GM23338 (cell line): ENCODE measurements at regions not wholly inside any gene's neighbourhood (a gene's known extent, or its start where the extent isn't known, plus 50 kb on each side); places are given as distances from the start of the nearest gene placed in this dataset.

ENCODE experiments used
- ATAC-seq: fragments of 200-7000 bp; cut with Tn5 transposase; 3 replicates; pipeline ENCODE4 v1.9.1; 2020
- DNase-seq: peaks from one replicate; pipeline ENCODE4 v3.0.0-alpha.2; 2015; ENCODE audit warnings: low spot score
- H2AFZ ChIP-seq: fragments of 200-600 bp; sonication (generic); 2 replicates; pipeline ENCODE4 v1.8.0; 2016; ENCODE audit warnings: antibody characterized with exemption, mild to moderate bottlenecking, moderate library complexity
- H3F3A ChIP-seq: fragments of 200-600 bp; sonication (generic); replicated peaks from 2 replicates; pipeline ENCODE4 v1.8.0; 2017; ENCODE audit warnings: antibody characterized with exemption, mixed run types, low read depth
- H3K27ac ChIP-seq: fragments of 200-600 bp; sonication (generic); 2 replicates; pipeline ENCODE4 v1.6.1; 2016; ENCODE audit warnings: low read depth
- H3K27me3 ChIP-seq: fragments of 200-600 bp; sonication (generic); 2 replicates; pipeline ENCODE4 v1.8.0; 2016; ENCODE audit warnings: mild to moderate bottlenecking, mixed run types, moderate library complexity; ENCODE audit not compliant: insufficient read depth
- H3K36me3 ChIP-seq: fragments of 200-600 bp; sonication (generic); 2 replicates; pipeline ENCODE4 v1.8.0; 2016; ENCODE audit warnings: mild to moderate bottlenecking; ENCODE audit not compliant: insufficient read depth
- H3K4me1 ChIP-seq: fragments of 200-600 bp; sonication (generic); 2 replicates; pipeline ENCODE4 v1.8.0; 2016; ENCODE audit warnings: mild to moderate bottlenecking, moderate library complexity; ENCODE audit not compliant: insufficient read depth
- H3K4me2 ChIP-seq: fragments of 200-600 bp; sonication (generic); 2 replicates; pipeline ENCODE4 v1.7.1; 2017; ENCODE audit warnings: mixed run types
- H3K4me3 ChIP-seq: fragments of 200-600 bp; sonication (generic); 2 replicates; pipeline ENCODE4 v1.6.1; 2016; ENCODE audit warnings: mixed run types
- H3K79me2 ChIP-seq: fragments of 200-600 bp; sonication (generic); replicated peaks from 2 replicates; pipeline ENCODE4 v1.8.0; 2017; ENCODE audit warnings: mild to moderate bottlenecking; ENCODE audit not compliant: insufficient read depth
- H3K9me2 ChIP-seq: fragments of 200-600 bp; sonication (generic); 2 replicates; pipeline ENCODE4 v1.8.0; 2017; ENCODE audit not compliant: insufficient read depth
- H4K20me1 ChIP-seq: fragments of 200-600 bp; sonication (generic); replicated peaks from 2 replicates; pipeline ENCODE4 v1.8.0; 2017; ENCODE audit warnings: mild to moderate bottlenecking; ENCODE audit not compliant: insufficient read depth
- H3K27ac Mint-ChIP-seq: 2 replicates; pipeline ENCODE4 v1.8.0; 2020; ENCODE audit warnings: inconsistent platforms, mild to moderate bottlenecking, moderate library complexity, mixed read lengths
- H3K27me3 Mint-ChIP-seq: 3 replicates; pipeline ENCODE4 v1.8.0; 2022; ENCODE audit warnings: low read depth, mild to moderate bottlenecking, moderate library complexity, mixed read lengths, inconsistent platforms; ENCODE audit not compliant: insufficient read depth, poor library complexity
- H3K36me3 Mint-ChIP-seq: 3 replicates; pipeline ENCODE4 v1.8.0; 2021; ENCODE audit warnings: low read depth, mild to moderate bottlenecking, inconsistent platforms, moderate library complexity, mixed read lengths
- H3K4me1 Mint-ChIP-seq: 3 replicates; pipeline ENCODE4 v1.8.0; 2020; ENCODE audit warnings: mild to moderate bottlenecking, inconsistent platforms, mixed read lengths
- H3K4me3 Mint-ChIP-seq: 3 replicates; pipeline ENCODE4 v1.8.0; 2021; ENCODE audit warnings: moderate library complexity, mild to moderate bottlenecking, inconsistent platforms, mixed read lengths
- H3K9me3 Mint-ChIP-seq: 3 replicates; pipeline ENCODE4 v1.8.0; 2020; ENCODE audit warnings: moderate library complexity, mild to moderate bottlenecking, inconsistent platforms, mixed read lengths
- CREB1 ChIP-seq: fragments of 250-450 bp; sonication (Bioruptor Pico); IDR thresholded peaks from 2 replicates; pipeline ENCODE4 v1.5.0; 2020; ENCODE audit warnings: low read depth, mild to moderate bottlenecking, moderate library complexity
- CTCF ChIP-seq, 2 experiments: fragments of 200-600 bp in 1 of 2; sonication (generic) in 1 of 2; conservative IDR thresholded peaks; 2 replicates each; pipeline versions ENCODE4 v1.5.1 to v1.6.1; 2016 to 2017; ENCODE audit warnings: antibody characterized with exemption in 2 of 2, low read depth in 2 of 2, mild to moderate bottlenecking in 2 of 2, moderate library complexity in 1 of 2
- ETS1 ChIP-seq: IDR thresholded peaks from 2 replicates; pipeline ENCODE4 v1.6.1; 2016; ENCODE audit warnings: antibody characterized with exemption
- EZH2 ChIP-seq: fragments of 200-600 bp; sonication (generic); IDR thresholded peaks from one replicate; pipeline ENCODE4 v1.8.0; 2017; ENCODE audit warnings: antibody characterized with exemption, mild to moderate bottlenecking, low read depth; ENCODE audit not compliant: unreplicated experiment
- EZH2phosphoT487 ChIP-seq: fragments of 200-600 bp; sonication (generic); IDR thresholded peaks from one replicate; pipeline ENCODE4 v1.8.1; 2018; ENCODE audit warnings: antibody characterized with exemption; ENCODE audit not compliant: unreplicated experiment
- JUNB ChIP-seq: IDR thresholded peaks from one replicate; pipeline ENCODE4 v1.6.1; 2016; ENCODE audit warnings: antibody characterized with exemption; ENCODE audit not compliant: unreplicated experiment
- NANOG ChIP-seq: IDR thresholded peaks from 2 replicates; pipeline ENCODE4 v1.6.1; 2016; ENCODE audit warnings: antibody characterized with exemption, borderline replicate concordance
- POLR2AphosphoS5 ChIP-seq: IDR thresholded peaks from 2 replicates; pipeline ENCODE4 v1.6.1; 2016; ENCODE audit warnings: antibody characterized with exemption, low read depth
- STAT1 ChIP-seq: IDR thresholded peaks from one replicate; pipeline ENCODE4 v1.6.1; 2016; ENCODE audit warnings: antibody characterized with exemption; ENCODE audit not compliant: unreplicated experiment
- ZNF114 ChIP-seq: fragments of 250-450 bp; sonication (Bioruptor Pico); IDR thresholded peaks from 2 replicates; pipeline ENCODE4 v1.5.0; 2020; ENCODE audit warnings: mild to moderate bottlenecking, moderate library complexity
- ZNF331 ChIP-seq: fragments of 250-450 bp; sonication (Bioruptor Pico); IDR thresholded peaks from 2 replicates; pipeline ENCODE4 v1.5.0; 2020; ENCODE audit warnings: low read depth, mild to moderate bottlenecking, moderate library complexity
- TF ChIP-seq, protein P1 (sequence below): IDR thresholded peaks from one replicate; pipeline ENCODE4 v1.6.1; 2018; ENCODE audit warnings: antibody characterized with exemption; ENCODE audit not compliant: unreplicated experiment
- TF ChIP-seq, protein P2 (sequence below): fragments of 250-450 bp; sonication (Bioruptor Pico); IDR thresholded peaks from 2 replicates; pipeline ENCODE4 v1.5.0; 2020; ENCODE audit warnings: mild to moderate bottlenecking, moderate library complexity

- TF ChIP-seq EZH2 (no peak), CTCF (conservative IDR thresholded peaks at IDR 0.05; ENCODE audit: low read depth in 2 of 2) (no peak), ETS1 (no peak), NANOG (no peak), ZNF114 (CRISPR knock-in tag) (no peak), JUNB (no peak), POLR2AphosphoS5 (no peak), ZNF331 (CRISPR knock-in tag) (no peak), CREB1 (CRISPR knock-in tag) (no peak), STAT1 (no peak), EZH2phosphoT487 (no peak)
- TF ChIP-seq, protein P1, sequence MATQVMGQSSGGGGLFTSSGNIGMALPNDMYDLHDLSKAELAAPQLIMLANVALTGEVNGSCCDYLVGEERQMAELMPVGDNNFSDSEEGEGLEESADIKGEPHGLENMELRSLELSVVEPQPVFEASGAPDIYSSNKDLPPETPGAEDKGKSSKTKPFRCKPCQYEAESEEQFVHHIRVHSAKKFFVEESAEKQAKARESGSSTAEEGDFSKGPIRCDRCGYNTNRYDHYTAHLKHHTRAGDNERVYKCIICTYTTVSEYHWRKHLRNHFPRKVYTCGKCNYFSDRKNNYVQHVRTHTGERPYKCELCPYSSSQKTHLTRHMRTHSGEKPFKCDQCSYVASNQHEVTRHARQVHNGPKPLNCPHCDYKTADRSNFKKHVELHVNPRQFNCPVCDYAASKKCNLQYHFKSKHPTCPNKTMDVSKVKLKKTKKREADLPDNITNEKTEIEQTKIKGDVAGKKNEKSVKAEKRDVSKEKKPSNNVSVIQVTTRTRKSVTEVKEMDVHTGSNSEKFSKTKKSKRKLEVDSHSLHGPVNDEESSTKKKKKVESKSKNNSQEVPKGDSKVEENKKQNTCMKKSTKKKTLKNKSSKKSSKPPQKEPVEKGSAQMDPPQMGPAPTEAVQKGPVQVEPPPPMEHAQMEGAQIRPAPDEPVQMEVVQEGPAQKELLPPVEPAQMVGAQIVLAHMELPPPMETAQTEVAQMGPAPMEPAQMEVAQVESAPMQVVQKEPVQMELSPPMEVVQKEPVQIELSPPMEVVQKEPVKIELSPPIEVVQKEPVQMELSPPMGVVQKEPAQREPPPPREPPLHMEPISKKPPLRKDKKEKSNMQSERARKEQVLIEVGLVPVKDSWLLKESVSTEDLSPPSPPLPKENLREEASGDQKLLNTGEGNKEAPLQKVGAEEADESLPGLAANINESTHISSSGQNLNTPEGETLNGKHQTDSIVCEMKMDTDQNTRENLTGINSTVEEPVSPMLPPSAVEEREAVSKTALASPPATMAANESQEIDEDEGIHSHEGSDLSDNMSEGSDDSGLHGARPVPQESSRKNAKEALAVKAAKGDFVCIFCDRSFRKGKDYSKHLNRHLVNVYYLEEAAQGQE, result no peak
- TF ChIP-seq, protein P2, sequence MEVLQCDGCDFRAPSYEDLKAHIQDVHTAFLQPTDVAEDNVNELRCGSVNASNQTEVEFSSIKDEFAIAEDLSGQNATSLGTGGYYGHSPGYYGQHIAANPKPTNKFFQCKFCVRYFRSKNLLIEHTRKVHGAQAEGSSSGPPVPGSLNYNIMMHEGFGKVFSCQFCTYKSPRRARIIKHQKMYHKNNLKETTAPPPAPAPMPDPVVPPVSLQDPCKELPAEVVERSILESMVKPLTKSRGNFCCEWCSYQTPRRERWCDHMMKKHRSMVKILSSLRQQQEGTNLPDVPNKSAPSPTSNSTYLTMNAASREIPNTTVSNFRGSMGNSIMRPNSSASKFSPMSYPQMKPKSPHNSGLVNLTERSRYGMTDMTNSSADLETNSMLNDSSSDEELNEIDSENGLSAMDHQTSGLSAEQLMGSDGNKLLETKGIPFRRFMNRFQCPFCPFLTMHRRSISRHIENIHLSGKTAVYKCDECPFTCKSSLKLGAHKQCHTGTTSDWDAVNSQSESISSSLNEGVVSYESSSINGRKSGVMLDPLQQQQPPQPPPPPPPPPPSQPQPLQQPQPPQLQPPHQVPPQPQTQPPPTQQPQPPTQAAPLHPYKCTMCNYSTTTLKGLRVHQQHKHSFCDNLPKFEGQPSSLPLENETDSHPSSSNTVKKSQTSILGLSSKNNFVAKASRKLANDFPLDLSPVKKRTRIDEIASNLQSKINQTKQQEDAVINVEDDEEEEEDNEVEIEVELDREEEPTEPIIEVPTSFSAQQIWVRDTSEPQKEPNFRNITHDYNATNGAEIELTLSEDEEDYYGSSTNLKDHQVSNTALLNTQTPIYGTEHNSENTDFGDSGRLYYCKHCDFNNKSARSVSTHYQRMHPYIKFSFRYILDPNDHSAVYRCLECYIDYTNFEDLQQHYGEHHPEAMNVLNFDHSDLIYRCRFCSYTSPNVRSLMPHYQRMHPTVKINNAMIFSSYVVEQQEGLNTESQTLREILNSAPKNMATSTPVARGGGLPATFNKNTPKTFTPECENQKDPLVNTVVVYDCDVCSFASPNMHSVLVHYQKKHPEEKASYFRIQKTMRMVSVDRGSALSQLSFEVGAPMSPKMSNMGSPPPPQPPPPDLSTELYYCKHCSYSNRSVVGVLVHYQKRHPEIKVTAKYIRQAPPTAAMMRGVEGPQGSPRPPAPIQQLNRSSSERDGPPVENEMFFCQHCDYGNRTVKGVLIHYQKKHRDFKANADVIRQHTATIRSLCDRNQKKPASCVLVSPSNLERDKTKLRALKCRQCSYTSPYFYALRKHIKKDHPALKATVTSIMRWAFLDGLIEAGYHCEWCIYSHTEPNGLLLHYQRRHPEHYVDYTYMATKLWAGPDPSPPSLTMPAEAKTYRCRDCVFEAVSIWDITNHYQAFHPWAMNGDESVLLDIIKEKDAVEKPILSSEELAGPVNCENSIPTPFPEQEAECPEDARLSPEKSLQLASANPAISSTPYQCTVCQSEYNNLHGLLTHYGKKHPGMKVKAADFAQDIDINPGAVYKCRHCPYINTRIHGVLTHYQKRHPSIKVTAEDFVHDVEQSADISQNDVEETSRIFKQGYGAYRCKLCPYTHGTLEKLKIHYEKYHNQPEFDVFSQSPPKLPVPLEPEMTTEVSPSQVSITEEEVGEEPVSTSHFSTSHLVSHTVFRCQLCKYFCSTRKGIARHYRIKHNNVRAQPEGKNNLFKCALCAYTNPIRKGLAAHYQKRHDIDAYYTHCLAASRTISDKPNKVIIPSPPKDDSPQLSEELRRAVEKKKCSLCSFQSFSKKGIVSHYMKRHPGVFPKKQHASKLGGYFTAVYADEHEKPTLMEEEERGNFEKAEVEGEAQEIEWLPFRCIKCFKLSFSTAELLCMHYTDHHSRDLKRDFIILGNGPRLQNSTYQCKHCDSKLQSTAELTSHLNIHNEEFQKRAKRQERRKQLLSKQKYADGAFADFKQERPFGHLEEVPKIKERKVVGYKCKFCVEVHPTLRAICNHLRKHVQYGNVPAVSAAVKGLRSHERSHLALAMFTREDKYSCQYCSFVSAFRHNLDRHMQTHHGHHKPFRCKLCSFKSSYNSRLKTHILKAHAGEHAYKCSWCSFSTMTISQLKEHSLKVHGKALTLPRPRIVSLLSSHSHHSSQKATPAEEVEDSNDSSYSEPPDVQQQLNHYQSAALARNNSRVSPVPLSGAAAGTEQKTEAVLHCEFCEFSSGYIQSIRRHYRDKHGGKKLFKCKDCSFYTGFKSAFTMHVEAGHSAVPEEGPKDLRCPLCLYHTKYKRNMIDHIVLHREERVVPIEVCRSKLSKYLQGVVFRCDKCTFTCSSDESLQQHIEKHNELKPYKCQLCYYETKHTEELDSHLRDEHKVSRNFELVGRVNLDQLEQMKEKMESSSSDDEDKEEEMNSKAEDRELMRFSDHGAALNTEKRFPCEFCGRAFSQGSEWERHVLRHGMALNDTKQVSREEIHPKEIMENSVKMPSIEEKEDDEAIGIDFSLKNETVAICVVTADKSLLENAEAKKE (CRISPR knock-in tag), result no peak
- Mint-ChIP-seq H3K27ac (no peak overlapping the region), H3K9me3 (no peaks in the 10 kb centered on the region), H3K36me3 (no peaks in the 10 kb centered on the region), H3K27me3 (peaks cover 3% of the 10 kb centered on the region), H3K4me3 (no peak overlapping the region), H3K4me1 (peaks cover 16% of the 10 kb centered on the region)
- no peak overlapping the region for H3K4me2 ChIP-seq
- H2AFZ ChIP-seq, result no peak overlapping the region
- DNase-seq (no peak), ATAC-seq (no peak)
- H3K4me3 ChIP-seq, result no peak overlapping the region
- no peaks in the 10 kb centered on the region for H3F3A ChIP-seq
- no peak overlapping the region for H3K27ac ChIP-seq
- H3K79me2 ChIP-seq, result no peaks in the 10 kb centered on the region
- H3K9me2 ChIP-seq, result no peaks in the 10 kb centered on the region
- H4K20me1 ChIP-seq, result no peaks in the 10 kb centered on the region
- no peaks in the 10 kb centered on the region for H3K4me1 ChIP-seq
- H3K27me3 ChIP-seq, result no peaks in the 10 kb centered on the region
- H3K36me3 ChIP-seq, result no peaks in the 10 kb centered on the region
Measured at GRCh38 chr2:57542081-57542480, 504.5 kb upstream of the VRK2 start.
